ENCODE measurements at regions not wholly inside any gene's neighbourhood (a gene's known extent, or its start where the extent isn't known, plus 50 kb on each side); places are given as distances from the start of the nearest gene placed in this dataset.

- TF ChIP-seq TAF1 (conservative IDR thresholded peaks at IDR 0.05) (no peak), CTCF (IDR thresholded peaks at IDR 0.05; ENCODE audit: low read depth, low read length, missing input control) (no peak), ZBTB33 (IDR thresholded peaks at IDR 0.05) (no peak), JUND (IDR thresholded peaks at IDR 0.05) (no peak), RAD21 (IDR thresholded peaks at IDR 0.05) (no peak), SP1 (IDR thresholded peaks at IDR 0.05) (no peak), HNF4A (conservative IDR thresholded peaks at IDR 0.05) (no peak), REST (IDR thresholded peaks at IDR 0.05) (no peak), YY1 (IDR thresholded peaks at IDR 0.05) (no peak), RXRA (IDR thresholded peaks at IDR 0.05) (no peak), ATF3 (IDR thresholded peaks at IDR 0.05) (no peak)
These were observed 61.2 kb upstream of the VIPR2 start for GRCh38 chr7:159205833-159206232.

Data from liver (tissue), 3 donors.